ENCODE measurements at regions not wholly inside any gene's neighbourhood (a gene's known extent, or its start where the extent isn't known, plus 50 kb on each side); places are given as distances from the start of the nearest gene placed in this dataset.

DNA sequence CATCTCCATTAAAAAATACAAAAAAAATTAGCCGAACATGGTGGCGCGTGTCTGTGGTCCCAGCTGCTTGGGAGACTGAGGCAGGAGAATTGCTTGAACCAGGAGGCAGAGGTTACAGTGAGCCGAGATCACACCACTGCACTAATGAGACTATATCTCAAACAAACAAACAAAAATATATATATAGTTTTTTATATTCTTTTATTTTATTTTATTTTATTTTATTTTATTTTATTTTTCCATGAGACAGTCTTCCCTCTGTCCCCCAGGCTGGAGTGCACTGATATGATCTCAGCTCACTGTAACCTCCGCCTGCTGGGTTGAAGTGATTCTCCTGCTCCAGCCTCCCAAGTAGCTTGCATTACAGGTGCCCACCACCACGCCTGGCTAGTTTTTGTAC, 79.5 kb downstream of the IRF2BPL start:
- TF ChIP-seq, protein P1, sequence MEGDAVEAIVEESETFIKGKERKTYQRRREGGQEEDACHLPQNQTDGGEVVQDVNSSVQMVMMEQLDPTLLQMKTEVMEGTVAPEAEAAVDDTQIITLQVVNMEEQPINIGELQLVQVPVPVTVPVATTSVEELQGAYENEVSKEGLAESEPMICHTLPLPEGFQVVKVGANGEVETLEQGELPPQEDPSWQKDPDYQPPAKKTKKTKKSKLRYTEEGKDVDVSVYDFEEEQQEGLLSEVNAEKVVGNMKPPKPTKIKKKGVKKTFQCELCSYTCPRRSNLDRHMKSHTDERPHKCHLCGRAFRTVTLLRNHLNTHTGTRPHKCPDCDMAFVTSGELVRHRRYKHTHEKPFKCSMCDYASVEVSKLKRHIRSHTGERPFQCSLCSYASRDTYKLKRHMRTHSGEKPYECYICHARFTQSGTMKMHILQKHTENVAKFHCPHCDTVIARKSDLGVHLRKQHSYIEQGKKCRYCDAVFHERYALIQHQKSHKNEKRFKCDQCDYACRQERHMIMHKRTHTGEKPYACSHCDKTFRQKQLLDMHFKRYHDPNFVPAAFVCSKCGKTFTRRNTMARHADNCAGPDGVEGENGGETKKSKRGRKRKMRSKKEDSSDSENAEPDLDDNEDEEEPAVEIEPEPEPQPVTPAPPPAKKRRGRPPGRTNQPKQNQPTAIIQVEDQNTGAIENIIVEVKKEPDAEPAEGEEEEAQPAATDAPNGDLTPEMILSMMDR (IDR thresholded peaks at IDR 0.05) = no peak
- no peak for TF ChIP-seq POLR2A (IDR thresholded peaks at IDR 0.05)

All from lower leg skin (tissue), 3 donors.